GM19035 (cell line): ENCODE measurements at regions not wholly inside any gene's neighbourhood (a gene's known extent, or its start where the extent isn't known, plus 50 kb on each side); places are given as distances from the start of the nearest gene placed in this dataset.
"Not testable (repeated sequence)": the region's sequence is repeated elsewhere in the genome, so short reads cannot be mapped to it uniquely, and the experiment has no call there.

Source experiments
- ATAC-seq: cut with Tn5 transposase; IDR thresholded peaks from one replicate; pipeline ENCODE4 v1.9.1; 2021; ENCODE audit not compliant: unreplicated experiment

DNA sequence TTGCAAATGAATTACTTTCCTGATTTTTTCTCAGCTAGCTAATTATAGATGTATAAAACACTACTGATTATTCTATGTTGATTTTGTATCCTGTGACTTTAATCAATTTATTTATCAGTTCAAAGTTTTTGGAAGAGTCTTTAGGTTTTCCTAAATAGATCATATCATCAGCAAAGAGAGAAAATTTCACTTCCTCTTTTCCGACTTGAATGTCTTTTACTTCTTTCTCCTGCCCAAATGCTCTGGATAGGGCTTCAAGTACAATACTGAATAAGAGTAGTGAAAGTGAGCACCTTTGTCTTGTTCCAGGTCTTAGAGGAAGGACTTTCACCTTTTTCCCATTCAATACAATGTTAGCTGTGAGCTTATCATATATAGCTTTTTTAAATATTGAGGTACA, 417.9 kb downstream of the PDGFC start:
- ATAC-seq: no peak

GRCh38 chr4:156547891-156548290, 423.7 kb downstream of the PDGFC start:
- no peak for ATAC-seq

DNA sequence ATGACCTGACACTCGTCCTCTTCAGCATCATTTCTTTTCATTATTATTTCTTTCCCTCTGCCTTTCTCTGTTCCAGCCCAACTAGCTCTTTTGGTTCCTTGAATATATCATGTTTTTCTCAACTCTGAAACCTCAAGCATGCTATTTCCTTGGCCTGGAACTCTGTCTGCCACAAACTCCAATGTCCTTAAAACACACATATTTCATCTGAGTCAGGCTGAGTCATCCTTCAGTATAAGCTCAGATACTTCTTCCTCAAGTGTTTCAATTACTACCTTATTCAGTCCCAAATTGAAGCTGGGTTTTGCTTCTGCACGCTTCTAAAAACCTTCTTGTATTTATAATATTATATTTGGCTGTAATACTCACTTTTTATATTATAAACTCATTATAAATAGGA, 424.2 kb downstream of the PDGFC start:
- ATAC-seq: no peak

DNA sequence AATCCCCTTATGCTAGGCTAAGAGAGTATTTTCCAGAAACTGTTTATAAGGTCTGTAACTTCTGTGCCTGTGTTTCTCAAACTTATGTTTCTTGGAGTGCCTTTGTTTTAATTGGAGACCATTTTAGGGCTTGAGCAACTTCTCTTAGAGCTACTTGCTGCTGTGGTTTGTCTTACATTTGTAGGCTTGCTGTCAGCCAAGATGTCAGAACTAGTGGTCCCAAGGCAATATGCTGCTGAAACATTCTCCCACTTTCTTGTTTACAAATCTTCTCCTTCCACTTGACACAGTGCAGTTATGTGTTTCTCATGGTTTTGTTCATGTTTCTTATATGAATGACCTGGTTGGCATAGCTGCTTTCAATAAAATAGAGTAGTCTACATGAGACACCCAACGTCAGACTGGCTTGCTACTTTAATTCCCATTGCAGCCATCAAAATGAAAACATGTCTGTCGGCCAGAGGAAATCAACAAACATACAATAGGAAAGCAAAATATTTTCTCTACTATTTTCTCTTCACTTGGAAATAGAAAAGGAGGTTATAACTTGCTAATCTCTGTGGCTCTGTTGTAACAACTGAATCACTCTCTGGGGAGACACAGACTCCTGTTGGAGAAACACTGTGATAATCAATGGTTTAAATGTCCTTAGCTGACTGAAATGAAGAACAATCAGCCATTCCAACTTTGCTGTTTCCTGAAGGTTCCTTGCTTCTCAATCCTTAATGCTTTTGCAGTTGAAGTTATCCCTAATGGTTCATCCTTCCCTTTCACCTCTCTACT, 426.4 kb downstream of the PDGFC start:
- ATAC-seq: no peak

- ATAC-seq: no peak
Measured at GRCh38 chr4:156539376-156539775, 432.2 kb downstream of the PDGFC start.

DNA sequence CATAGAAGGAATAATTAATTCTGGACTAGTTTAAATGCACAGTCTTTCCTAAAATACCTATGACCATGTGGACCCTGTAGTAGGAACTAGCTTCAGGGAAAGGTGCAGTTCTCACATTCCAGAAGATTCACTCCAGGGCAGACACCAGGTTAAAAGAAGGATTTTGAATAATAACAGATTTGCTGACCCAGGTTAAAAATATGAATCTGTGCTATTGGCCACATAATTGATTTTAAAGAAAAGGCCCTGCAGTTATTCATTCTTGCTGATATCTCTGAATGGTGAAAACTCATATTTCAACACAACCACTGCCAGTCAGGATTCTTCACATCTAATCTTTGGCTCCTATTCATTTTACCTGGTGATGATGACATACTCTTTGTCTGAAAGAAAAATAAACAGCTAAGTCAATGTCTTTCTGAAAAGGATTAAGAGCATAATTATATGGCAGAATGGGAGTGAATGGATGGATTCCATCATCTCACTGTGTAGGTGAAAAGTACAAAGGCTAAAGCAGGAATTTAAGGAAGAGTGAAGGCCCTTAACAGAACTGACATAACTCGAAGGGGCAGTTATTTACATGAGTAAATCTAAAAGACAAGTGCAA, 432.8 kb downstream of the PDGFC start:
- ATAC-seq: no peak

DNA sequence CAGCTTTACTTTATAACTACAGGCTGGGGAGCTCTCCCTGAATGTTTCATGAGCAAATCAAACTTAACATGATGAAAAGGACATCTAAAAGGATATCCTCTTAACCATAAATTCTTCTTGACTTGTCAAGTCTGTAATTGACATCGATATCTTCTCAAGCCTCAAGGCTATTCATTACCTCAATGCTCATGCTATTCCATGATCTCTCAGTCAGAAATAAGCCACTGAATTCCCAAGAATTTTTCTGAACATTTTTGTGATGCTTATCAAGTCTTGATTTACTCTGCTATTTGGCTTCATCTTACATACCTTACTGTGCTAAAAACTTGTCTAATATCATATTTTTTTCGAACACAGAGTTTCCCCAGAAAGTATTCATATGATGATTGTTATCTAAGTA, 433.4 kb downstream of the PDGFC start:
- no peak for ATAC-seq

DNA sequence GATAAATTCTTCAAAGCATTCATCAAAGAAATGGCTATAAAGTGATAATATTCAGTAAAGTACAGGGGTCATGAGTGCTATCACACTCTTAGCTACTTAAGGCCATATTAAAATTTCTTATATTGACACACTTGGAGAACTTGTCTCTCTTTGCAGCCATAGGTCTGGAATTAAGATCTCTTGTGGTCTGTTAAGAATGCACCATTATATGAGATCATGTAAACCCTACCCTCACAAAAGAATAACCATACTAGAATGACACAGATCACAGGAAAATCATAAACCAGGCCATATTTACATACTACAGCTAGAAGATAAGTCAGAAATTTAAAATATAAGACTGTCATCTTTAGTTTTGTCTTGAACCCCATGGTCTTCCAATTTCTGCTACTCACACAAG, 434.3 kb downstream of the PDGFC start:
- no peak for ATAC-seq

- ATAC-seq: no peak
Measured at GRCh38 chr4:156536661-156537060, 434.9 kb downstream of the PDGFC start.

- ATAC-seq: no peak
Measured at GRCh38 chr4:156534205-156534604, 437.4 kb downstream of the PDGFC start.

- no peak for ATAC-seq
Measured at GRCh38 chr4:156528216-156528615, 443.4 kb downstream of the PDGFC start.

DNA sequence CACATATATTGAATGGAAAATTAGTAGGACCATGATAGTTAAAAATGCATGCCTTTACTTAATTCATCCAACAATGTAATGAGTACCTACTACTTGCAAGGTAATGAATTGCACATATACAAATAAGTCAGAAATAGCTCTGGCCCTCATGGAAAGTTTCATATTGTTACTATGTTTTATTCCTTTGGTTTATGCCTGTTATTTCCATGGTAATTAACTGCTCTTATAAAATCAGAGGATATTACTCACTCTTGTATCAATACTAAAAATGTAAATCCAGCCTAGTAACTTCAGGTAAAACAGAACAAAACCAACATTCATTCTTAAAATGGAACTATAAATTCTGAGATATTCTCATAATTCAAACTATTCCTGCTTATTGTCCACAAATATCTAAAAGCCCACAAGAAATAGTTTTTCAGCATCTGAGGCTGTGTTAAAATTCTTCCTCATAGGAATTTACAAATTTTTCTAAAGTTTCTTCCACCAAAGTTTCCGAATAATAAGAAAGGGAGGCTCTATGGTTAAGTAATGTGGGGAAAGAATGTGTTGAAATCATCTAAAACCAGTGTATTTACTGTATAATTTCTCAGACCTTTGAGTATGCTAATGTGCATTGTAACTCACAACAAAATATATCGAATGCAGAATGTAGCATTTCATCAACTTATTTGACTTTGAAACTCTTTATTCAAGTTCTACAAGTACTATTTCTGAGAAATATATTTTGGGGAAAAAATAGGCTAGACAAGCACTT, 444.2 kb downstream of the PDGFC start:
- ATAC-seq: no peak

GRCh38 chr4:156523991-156524390, 447.6 kb downstream of the PDGFC start:
- no peak for ATAC-seq

DNA sequence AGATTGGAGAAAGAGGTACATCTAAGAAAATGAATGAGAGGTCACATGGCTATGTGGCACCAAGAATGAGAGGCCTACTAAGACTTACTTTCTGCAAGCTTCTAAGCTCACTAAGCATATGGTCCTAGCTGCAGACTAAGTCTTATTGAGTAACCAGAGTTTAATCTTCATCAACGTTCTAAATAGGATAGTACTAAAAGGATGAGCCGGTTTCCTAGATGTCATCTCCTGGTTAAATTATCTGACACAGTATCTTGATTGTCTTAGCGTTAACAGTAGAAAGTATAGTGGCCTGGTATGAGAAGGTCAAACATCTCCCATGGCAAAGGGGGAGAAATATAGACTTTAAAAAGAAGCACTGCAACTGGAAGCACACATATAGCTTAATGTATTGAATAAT, 448.1 kb downstream of the PDGFC start:
- no peak for ATAC-seq

- ATAC-seq: no peak
Measured at GRCh38 chr4:156521631-156522030, 450.0 kb downstream of the PDGFC start.

DNA sequence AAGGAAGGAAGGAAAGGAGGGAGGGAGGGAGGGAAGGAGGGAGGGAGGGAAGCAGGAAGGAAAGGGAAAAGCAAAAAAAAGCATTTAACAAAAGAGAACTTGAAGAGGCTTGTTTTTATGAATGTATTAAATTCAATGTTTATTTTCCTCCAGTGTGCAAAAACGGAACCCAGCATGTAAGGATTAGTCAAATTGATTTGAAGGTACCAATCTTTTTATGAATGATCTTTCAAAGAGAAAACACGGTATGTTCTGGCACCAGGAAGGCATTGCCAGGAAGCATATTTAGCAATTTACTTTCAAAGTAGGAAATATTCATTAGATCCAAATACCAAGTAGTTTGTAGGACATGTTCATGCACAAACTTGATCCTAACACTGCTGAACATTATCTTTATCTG, 453.6 kb downstream of the PDGFC start:
- no peak for ATAC-seq

DNA sequence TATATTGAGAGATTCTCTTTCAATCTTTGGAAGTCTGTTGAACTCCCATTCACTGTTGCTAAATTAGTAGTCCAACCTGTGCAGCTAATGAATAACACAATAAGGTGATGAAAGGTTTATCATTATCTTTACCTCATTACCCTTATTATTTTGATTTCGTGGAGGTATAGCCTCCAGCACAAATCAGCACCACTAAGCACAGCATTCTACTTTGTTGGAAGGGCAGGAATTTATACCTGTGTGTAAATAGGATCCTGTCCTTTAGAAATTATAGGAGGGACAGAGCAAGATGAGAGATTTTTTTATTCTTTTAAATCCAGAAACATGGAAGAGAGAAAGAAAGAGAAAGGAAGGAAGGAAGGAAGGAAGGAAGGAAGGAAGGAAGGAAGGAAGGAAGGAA, 454.1 kb downstream of the PDGFC start:
- ATAC-seq: no peak

DNA sequence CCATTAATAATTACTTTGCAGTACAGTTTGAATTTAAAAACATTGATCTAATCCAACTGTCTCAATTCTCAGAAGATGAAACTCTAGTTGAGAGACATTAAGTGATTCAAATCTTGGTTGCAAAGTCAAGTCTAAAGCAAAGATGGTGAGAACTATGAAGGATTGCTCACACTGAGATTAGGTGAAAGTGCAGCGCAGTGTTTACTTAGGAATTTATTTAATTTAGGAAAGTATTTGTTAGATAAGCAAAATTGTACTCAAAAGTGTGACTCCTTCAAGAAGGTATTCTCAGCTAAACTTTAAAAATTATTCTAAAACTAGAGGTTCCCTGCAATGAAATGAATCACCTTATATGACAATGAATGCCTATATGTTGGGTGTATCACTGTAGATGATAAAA, 454.9 kb downstream of the PDGFC start:
- no peak for ATAC-seq

DNA sequence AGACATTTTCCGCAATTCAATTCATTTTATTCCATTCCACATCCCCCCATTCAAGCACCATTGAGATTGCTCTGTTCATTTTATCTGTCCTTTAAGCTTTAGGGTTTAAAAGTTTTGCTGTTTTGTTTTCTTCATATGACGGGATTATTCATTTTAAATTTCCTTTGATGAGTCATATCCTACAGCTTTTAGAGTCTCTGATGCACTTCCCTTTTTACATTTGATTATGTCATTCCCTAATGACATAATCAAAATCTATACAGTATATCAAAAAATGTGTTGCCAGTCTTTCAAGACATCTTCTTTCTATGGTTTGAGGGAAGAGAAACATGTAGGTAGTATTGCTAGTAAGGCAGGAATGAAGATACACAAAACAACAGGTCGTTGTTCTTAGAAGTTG, 456.3 kb downstream of the PDGFC start:
- ATAC-seq: no peak

GRCh38 chr4:156512622-156513021, 459.0 kb downstream of the PDGFC start:
- no peak for ATAC-seq

DNA sequence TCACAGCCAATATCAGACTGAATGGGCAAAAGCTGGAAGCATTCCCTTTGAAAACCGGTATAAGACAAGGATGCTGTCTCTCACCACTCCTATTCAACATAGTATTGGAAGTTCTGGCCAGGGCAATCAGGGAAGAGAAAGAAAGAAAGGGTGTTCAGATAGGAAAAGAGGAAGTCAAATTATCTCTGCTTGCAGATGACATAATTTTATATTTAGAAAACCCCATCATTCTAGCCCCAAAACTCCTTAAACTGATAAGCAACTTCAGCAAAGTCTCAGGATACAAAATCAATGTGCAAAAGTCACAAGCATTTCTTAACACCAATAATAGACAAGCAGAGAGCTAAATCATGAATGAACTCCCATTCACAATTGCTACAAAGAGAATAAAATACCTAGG, 461.7 kb downstream of the PDGFC start:
- ATAC-seq: not testable (repeated sequence)

- no peak for ATAC-seq
Measured at GRCh38 chr4:156505341-156505955, 466.2 kb downstream of the PDGFC start.
